HG03103 (cell line): ENCODE measurements at regions not wholly inside any gene's neighbourhood (a gene's known extent, or its start where the extent isn't known, plus 50 kb on each side); places are given as distances from the start of the nearest gene placed in this dataset.

Experiments
- ATAC-seq: cut with Tn5 transposase; IDR thresholded peaks from one replicate; pipeline ENCODE4 v1.9.1; 2021; ENCODE audit warnings: low read depth; ENCODE audit not compliant: unreplicated experiment

GRCh38 chr7:40983111-40983510, 719.8 kb downstream of the INHBA start:
- no peak for ATAC-seq

DNA sequence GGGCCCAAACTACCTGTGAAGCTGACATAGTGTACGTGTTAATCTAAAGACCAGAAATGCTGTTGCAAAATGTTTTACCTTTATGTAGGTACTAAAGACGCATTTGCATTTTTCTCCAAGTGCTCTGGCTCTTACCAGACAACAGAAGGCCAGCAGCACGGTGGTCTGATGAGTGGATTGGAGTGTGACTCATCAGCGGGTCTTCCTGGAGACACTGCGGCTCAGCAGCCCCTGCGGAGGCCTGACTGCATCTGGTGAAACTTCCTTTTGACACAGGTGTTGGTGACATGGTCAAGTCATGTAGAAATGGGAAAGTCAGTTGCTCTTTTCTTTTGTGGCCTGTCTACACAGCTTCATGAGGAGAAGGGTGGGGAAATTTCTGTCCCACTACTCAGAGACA, 723.6 kb downstream of the INHBA start:
- no peak for ATAC-seq

- ATAC-seq: no peak
Observed at GRCh38 chr7:40978047-40978446, 724.8 kb downstream of the INHBA start.

DNA sequence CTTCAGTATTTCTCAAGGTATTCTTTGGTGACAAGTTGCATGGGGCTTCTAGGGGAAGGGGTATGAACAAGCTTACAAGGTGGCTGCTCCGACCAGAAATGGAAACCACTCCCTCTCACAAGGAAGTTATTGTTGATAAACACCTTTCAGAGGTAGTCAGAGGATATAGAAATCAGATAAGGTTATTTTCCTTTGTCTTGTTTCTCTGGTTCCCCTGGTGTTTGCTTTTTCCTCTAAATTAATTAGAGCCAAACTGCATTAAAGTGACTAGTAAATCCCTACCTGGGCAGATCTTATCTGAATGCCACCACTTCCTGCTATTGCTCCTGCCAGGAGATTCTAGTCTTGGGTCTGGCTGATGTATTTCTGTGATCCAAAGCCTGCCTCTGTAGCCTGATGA, 725.4 kb downstream of the INHBA start:
- ATAC-seq: no peak

DNA sequence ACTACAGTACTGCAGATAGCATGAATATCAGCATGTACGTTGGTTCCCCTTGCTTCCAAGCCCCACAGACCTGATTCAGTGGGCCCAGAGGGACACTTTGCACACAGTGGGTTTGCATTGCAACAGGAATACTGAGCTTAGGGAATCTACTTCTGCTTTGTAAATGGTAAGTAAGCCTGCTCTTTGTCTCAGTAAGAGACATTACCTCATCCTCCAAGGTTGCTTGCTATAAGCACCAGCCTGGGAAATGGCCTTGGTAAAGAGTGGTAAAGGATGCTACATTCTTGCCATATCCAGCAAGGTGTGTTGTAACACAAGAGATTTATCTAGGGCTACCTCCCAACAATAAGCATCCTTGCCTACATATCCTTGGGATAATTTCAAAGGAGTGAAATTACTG, 730.5 kb downstream of the INHBA start:
- ATAC-seq: no peak

GRCh38 chr7:40969641-40970040, 733.2 kb downstream of the INHBA start:
- ATAC-seq: no peak

- ATAC-seq: no peak
Observed at GRCh38 chr7:40966693-40967092, 736.2 kb downstream of the INHBA start.

- peak; percentile 73 for ATAC-seq
Observed at GRCh38 chr7:40965774-40966173, 737.1 kb downstream of the INHBA start.

DNA sequence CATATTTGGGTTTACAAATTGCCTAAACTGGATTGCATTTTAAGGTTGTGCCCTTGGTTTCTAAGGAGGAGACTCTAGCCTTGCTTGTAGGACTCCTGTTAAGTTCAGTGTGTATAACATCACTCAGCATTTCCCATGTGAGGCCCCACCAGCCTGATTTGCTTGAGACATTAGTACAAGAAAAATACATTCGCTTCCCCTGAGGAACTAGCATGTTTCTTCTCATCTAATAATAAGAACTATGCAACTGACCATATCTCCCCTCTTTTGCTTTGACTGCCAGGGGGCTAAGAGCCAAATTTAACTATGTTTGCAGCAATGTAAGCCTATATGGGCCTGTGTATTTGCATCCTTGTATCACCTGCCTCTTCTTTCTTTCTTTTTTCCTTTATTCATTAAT, 737.9 kb downstream of the INHBA start:
- ATAC-seq: no peak

DNA sequence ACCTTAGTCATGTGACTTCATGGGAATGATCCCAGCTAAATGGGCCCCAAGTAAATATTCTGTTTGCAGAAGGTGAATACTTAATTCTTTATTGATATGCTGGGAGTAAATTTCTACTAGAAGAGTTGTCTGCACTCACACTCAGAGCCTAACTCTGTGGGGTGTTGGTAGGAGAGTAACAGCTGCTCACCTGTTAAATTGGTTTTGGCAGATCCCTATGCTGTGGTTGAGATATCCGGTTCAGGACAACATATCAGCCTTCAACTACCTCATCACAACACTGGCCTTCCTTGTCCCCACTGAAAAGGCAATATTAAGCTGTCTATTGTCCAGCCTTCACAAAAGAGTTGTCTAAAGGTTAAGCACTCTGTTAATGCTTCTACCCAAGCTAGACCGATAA, 738.3 kb downstream of the INHBA start:
- no peak for ATAC-seq

- ATAC-seq: no peak
Observed at GRCh38 chr7:40959955-40960354, 742.9 kb downstream of the INHBA start.

DNA sequence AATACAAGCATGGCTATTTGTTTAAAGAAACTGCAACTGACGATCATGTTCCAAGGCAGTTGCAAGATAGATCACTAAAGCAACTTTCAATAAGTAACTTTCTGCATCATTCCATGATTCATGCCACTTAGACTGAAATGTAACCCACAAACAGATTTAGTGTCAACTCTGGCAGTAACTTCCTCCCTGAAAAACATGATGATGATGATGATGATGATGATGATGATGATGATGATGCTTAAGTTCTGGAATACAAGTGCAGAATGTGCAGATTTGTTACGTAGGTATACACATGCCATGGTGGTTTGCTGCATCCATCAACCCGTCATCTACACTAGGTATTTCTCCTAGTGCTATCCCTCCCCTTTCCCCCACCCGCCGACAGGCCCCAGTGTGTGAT, 754.7 kb downstream of the INHBA start:
- no peak for ATAC-seq

- ATAC-seq: no peak
Observed at GRCh38 chr7:40947566-40947965, 755.3 kb downstream of the INHBA start.

DNA sequence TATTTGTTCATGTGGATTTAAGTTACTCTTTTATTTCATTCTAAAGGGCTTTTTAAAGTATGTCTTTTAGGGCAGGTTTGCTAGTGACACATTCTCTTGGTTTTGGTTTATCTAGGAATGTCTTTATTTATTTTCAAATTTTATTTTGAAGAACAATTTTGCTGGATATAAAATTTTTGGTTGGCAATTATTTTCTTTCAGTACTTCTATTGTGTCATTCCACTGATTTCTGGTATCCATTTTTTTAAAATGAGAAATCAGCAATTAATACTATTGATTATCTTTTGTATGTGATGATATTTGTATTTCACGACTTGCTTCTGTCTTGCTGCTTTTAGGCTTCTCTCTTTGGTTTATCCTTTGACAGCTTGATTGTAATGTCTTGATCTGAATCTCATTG, 756.3 kb downstream of the INHBA start:
- ATAC-seq: no peak

DNA sequence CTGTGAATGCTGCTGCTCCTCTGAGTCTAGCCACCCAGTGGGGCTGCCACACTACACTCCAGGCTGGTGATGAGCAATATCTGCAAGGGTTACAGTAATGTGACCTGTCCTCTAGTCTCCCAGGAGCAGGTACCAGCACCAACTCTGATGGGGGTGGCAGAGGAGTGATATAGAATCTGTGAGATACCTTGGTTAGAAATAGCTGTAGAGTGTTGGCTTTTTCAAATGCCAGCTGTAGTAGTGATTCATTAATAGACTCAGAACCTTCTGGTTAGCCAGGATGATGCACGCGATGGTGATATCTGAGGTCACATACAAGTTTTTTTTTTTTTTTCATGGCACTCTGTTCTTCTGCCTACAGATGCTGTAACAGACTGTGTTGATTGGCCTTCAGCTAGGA, 757.1 kb downstream of the INHBA start:
- ATAC-seq: no peak

DNA sequence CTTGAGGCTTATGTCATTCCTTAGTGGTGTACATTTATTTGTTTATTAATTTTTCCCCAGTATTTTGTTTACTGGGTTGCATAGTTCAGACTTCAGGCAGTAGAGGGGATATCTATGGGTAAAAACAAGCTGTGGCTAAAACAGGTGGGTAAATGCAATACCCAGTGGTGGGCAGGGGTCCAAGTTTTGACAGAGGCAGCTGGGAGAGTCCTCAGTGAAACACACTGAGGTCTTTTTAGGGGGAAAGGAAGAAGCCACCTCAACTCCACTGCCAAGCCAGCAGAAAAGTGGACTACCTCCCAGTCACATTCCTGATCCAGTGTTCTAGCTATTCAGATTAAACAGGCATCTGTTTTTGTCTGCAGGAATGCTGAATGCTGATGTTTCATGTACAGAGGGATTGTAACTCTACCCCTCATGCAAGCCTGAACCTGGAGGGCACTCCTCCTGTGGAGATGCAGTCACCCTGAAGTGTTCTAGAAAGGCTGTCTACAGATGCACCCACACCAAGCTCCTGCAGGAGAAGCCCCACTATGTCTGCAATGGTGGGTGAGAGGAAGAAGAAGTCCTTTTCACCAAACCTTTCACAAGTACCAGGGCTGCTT, 757.8 kb downstream of the INHBA start:
- ATAC-seq: no peak

GRCh38 chr7:40937879-40938278, 765.0 kb downstream of the INHBA start:
- no peak for ATAC-seq

- ATAC-seq: no peak
Observed at GRCh38 chr7:40935435-40935834, 767.5 kb downstream of the INHBA start.

DNA sequence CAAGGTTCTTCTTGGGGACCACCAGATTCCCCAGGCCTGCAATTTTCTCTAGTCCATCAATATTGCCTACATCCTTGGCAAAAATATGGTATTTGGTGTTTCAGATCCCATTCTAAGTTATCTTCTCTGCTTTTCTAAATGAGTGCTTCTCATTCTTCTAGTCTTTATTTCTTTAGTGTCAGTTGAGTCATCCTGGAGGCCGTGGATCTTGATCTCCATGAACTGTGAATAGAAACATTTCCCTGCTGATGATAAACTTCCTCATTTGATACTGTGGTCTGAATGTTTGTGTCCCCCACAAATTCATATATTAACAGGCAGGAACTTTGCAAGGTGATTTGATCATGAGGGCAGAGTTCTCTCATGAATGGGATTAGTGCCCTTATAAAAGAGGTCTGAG, 779.3 kb downstream of the INHBA start:
- no peak for ATAC-seq

GRCh38 chr7:40922316-40922670, 780.6 kb downstream of the INHBA start:
- no peak for ATAC-seq

DNA sequence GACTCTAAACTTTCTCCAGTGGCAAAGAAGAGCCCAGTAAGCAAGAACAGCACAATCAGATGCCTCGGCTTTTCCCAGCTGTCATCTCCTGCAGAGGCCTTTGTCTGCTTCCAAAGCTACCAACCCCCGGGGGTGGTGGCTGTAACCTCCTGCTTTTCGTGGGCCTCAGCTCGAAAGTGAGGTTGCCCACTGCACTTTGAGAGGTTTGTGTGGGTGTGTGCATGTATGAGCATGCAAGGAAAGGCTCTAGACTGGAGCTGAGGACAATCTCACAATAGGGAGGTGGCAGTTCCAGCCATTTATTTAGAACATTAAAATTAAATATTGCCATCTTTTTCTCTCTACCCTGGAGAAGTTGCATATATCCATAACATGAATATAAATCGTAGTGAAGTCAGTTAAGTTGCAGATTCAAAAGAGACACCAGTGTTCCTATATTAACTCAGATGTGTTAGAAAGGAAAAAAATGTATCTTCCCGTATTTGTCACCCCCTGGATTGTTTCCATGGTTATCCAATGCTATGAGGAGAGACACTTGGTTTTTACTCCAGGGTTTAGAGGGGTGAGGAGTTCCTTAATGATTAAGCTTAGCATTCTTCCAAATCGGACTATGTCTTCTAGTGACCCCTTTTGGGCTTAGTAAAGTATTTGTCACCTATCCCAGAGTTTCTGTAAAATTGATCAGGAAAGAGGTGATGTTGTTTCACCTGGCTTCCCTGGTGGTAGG, 781.1 kb downstream of the INHBA start:
- ATAC-seq: no peak

- ATAC-seq: no peak
Observed at GRCh38 chr7:40918701-40919271, 784.0 kb downstream of the SUGCT start.
